CD14-positive monocyte (primary cell): ENCODE measurements at regions not wholly inside any gene's neighbourhood (a gene's known extent, or its start where the extent isn't known, plus 50 kb on each side); places are given as distances from the start of the nearest gene placed in this dataset.

Source experiments
- DNase-seq, 3 donors: peaks; one replicate each; pipeline ENCODE4 v3.0.0-alpha.2; 2011 to 2022
- H2AFZ ChIP-seq: 2 replicates; pipeline ENCODE4 v1.6.0; 2012; ENCODE audit warnings: mild to moderate bottlenecking, low read depth, low read length, inconsistent platforms; ENCODE audit not compliant: insufficient read depth, poor library complexity, severe bottlenecking
- H3K27ac ChIP-seq, 2 donors: 1 replicate in 1 of 2; 2 replicates in 1 of 2; pipeline ENCODE4 v1.5.1; 2012 to 2013; ENCODE audit warnings: low read length in 2 of 2, control low read depth in 1 of 2, inconsistent platforms in 1 of 2, low read depth in 1 of 2, mild to moderate bottlenecking in 1 of 2
- H3K27me3 ChIP-seq, 2 donors: one replicate each; pipeline versions ENCODE4 v1.6.0 to v1.6.1; 2011 to 2013; ENCODE audit warnings: low read length in 2 of 2; ENCODE audit not compliant: control insufficient read depth in 2 of 2, insufficient read depth in 2 of 2
- H3K36me3 ChIP-seq, 2 donors: replicated peaks in 1 of 2; 1 replicate in 1 of 2; 2 replicates in 1 of 2; pipeline versions ENCODE4 v1.5.1 to v1.6.1; 2012 to 2013; ENCODE audit warnings: low read length in 2 of 2, control low read depth in 1 of 2, inconsistent platforms in 1 of 2, mild to moderate bottlenecking in 1 of 2; ENCODE audit not compliant: insufficient read depth in 2 of 2, control insufficient read depth in 1 of 2
- H3K4me1 ChIP-seq, 2 donors: 1 replicate in 1 of 2; 2 replicates in 1 of 2; pipeline versions ENCODE4 v1.5.1 to v1.6.1; 2012 to 2013; ENCODE audit warnings: low read length in 2 of 2, control low read depth in 1 of 2, inconsistent platforms in 1 of 2, mild to moderate bottlenecking in 1 of 2, moderate library complexity in 1 of 2; ENCODE audit not compliant: insufficient read depth in 2 of 2, control insufficient read depth in 1 of 2
- H3K4me2 ChIP-seq: replicated peaks from 2 replicates; pipeline ENCODE3; 2012; ENCODE audit warnings: low read length, moderate library complexity, mild to moderate bottlenecking; ENCODE audit not compliant: poor library complexity, severe bottlenecking; ENCODE audit errors: extremely low read depth
- H3K4me3 ChIP-seq, 3 experiments: fragments of 200-600 bp in 1 of 3; sonication (generic) in 1 of 3; replicated peaks in 1 of 3; 1 replicate in 2 of 3; 2 replicates in 1 of 3; pipeline ENCODE4 v1.5.1; 2011 to 2013; ENCODE audit warnings: low read length in 3 of 3, mild to moderate bottlenecking in 3 of 3, control low read depth in 2 of 3, low read depth in 2 of 3, inconsistent platforms in 1 of 3, moderate library complexity in 1 of 3
- H3K79me2 ChIP-seq: 2 replicates; pipeline ENCODE4 v1.6.0; 2012; ENCODE audit warnings: mild to moderate bottlenecking, control low read depth, inconsistent platforms, low read length, moderate library complexity; ENCODE audit not compliant: insufficient read depth
- H3K9ac ChIP-seq: 2 replicates; pipeline ENCODE4 v1.6.0; 2017; ENCODE audit warnings: low read length, mild to moderate bottlenecking; ENCODE audit not compliant: insufficient read depth, poor library complexity, severe bottlenecking
- H3K9me3 ChIP-seq, 2 donors: replicated peaks in 1 of 2; 1 replicate in 1 of 2; 2 replicates in 1 of 2; pipeline versions ENCODE4 v1.5.1 to v1.6.1; 2012 to 2013; ENCODE audit warnings: low read length in 2 of 2, control low read depth in 1 of 2; ENCODE audit not compliant: control insufficient read depth in 1 of 2, insufficient read depth in 1 of 2
- H4K20me1 ChIP-seq: 2 replicates; pipeline ENCODE4 v1.6.0; 2012; ENCODE audit warnings: mild to moderate bottlenecking, low read length, control low read depth, moderate library complexity; ENCODE audit not compliant: insufficient read depth
- H3K27ac Mint-ChIP-seq, 7 donors: one replicate each; pipeline ENCODE4 v1.8.0; 2020; ENCODE audit warnings: mild to moderate bottlenecking in 7 of 7, mixed read lengths in 7 of 7, moderate library complexity in 6 of 7, inconsistent platforms in 2 of 7
- H3K27me3 Mint-ChIP-seq, 3 donors: one replicate each; pipeline ENCODE4 v1.8.0; 2021 to 2022; ENCODE audit warnings: low read depth in 3 of 3, mild to moderate bottlenecking in 3 of 3, mixed read lengths in 3 of 3, moderate library complexity in 3 of 3, inconsistent platforms in 1 of 3
- H3K36me3 Mint-ChIP-seq, 2 donors: one replicate each; pipeline ENCODE4 v1.8.0; 2020; ENCODE audit warnings: mixed read lengths in 2 of 2, inconsistent platforms in 1 of 2, mild to moderate bottlenecking in 1 of 2
- H3K4me1 Mint-ChIP-seq: one replicate; pipeline ENCODE4 v1.8.0; 2020; ENCODE audit warnings: mild to moderate bottlenecking, mixed read lengths
- H3K4me3 Mint-ChIP-seq, 2 donors: one replicate each; pipeline ENCODE4 v1.8.0; 2020; ENCODE audit warnings: mild to moderate bottlenecking in 2 of 2, mixed read lengths in 2 of 2, moderate library complexity in 1 of 2
- H3K9me3 Mint-ChIP-seq, 7 donors: one replicate each; pipeline ENCODE4 v1.8.0; 2020 to 2022; ENCODE audit warnings: mixed read lengths in 7 of 7, mild to moderate bottlenecking in 6 of 7, moderate library complexity in 6 of 7, inconsistent platforms in 2 of 7
- WGBS: methylation state at CpG from one replicate; pipeline ENCODE4 v1.1.5; 2013; ENCODE audit warnings: missing lambda C conversion rate; ENCODE audit not compliant: insufficient coverage; 5-methylcytosine and 5-hydroxymethylcytosine counted together
- intact Hi-C, 2 donors: fragments of 100-400 bp; cut with micrococcal nuclease; formaldehyde crosslinking; loops; one replicate each; pipeline versions ENCODE4 v1.15.0 to v1.15.1; 2023
- TF ChIP-seq, protein P1 (sequence below): fragments of 200-600 bp; IDR thresholded peaks from one replicate; pipeline ENCODE4 v1.8.0; 2022; ENCODE audit warnings: antibody characterized with exemption, mild to moderate bottlenecking

DNA sequence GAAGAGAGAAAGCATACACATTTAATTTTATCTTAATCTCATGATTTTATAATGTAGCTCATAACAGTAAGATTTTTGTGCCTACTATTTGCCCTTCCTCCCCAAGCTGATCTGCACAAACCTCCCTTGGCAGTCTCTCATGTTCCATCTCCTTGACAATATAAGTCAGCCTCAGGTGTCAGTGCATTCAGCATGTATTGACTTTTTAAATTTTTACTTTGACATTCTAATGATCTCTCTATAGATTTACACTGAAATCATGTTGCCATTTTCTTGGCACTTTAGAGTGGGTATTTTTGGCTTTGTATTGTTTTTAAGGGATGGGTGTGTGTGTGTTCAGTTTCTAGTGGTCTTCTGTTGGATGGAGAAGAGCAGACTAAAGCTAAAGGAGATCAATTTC, 505.3 kb upstream of the CPEB2 start:
- Mint-ChIP-seq H3K9me3 (peaks cover 0 to 3% (median 0%) of the 10 kb centered on the region in 7 donors), H3K4me1 (no peaks in the 10 kb centered on the region), H3K27ac (no peak overlapping the region), H3K36me3 (no peaks in the 10 kb centered on the region), H3K4me3 (no peak overlapping the region), H3K27me3 (peaks cover 0 to 1% (median 0%) of the 10 kb centered on the region in 3 donors)
- H3K27me3 ChIP-seq, result no peaks in the 10 kb centered on the region
- H3K79me2 ChIP-seq, result no peaks in the 10 kb centered on the region
- TF ChIP-seq, protein P1, sequence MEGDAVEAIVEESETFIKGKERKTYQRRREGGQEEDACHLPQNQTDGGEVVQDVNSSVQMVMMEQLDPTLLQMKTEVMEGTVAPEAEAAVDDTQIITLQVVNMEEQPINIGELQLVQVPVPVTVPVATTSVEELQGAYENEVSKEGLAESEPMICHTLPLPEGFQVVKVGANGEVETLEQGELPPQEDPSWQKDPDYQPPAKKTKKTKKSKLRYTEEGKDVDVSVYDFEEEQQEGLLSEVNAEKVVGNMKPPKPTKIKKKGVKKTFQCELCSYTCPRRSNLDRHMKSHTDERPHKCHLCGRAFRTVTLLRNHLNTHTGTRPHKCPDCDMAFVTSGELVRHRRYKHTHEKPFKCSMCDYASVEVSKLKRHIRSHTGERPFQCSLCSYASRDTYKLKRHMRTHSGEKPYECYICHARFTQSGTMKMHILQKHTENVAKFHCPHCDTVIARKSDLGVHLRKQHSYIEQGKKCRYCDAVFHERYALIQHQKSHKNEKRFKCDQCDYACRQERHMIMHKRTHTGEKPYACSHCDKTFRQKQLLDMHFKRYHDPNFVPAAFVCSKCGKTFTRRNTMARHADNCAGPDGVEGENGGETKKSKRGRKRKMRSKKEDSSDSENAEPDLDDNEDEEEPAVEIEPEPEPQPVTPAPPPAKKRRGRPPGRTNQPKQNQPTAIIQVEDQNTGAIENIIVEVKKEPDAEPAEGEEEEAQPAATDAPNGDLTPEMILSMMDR, result no peak
- H3K27ac ChIP-seq, result no peak overlapping the region
- H2AFZ ChIP-seq, result no peak overlapping the region
- H3K36me3 ChIP-seq, result no peaks in the 10 kb centered on the region
- intact Hi-C loops, result no loop called here
- H3K9ac ChIP-seq, result no peak overlapping the region
- no peak overlapping the region for H3K4me2 ChIP-seq
- H4K20me1 ChIP-seq, result no peaks in the 10 kb centered on the region
- H3K4me3 ChIP-seq, result no peak overlapping the region
- H3K4me1 ChIP-seq, result no peaks in the 10 kb centered on the region
- DNase-seq, result no peak
- peaks cover 0 to 4% of the 10 kb centered on the region in 2 donors for H3K9me3 ChIP-seq

GRCh38 chr4:14504162-14504561, 498.1 kb upstream of the CPEB2 start:
- no peak overlapping the region for H2AFZ ChIP-seq
- Mint-ChIP-seq H3K4me3 (no peak overlapping the region), H3K4me1 (no peaks in the 10 kb centered on the region), H3K27me3 (peaks cover 0 to 1% (median 0%) of the 10 kb centered on the region in 3 donors), H3K27ac (no peak overlapping the region), H3K36me3 (no peaks in the 10 kb centered on the region), H3K9me3 (peaks cover 2 to 9% (median 5%) of the 10 kb centered on the region in 7 donors)
- intact Hi-C loops, result no loop called here
- TF ChIP-seq, protein P1, result no peak
- no peak for DNase-seq
- no peaks in the 10 kb centered on the region for H4K20me1 ChIP-seq
- no peaks in the 10 kb centered on the region for H3K27me3 ChIP-seq
- no peaks in the 10 kb centered on the region for H3K36me3 ChIP-seq
- no peak overlapping the region for H3K4me2 ChIP-seq
- H3K9ac ChIP-seq, result no peak overlapping the region
- no CpG with 5 or more reads among the region's 2 CpGs for WGBS
- no peaks in the 10 kb centered on the region for H3K4me1 ChIP-seq
- H3K27ac ChIP-seq, result no peak overlapping the region
- no peak overlapping the region for H3K4me3 ChIP-seq
- no peaks in the 10 kb centered on the region for H3K79me2 ChIP-seq
- H3K9me3 ChIP-seq, result peaks cover 4 to 5% of the 10 kb centered on the region in 2 donors
